GM18858 (cell line): ENCODE measurements at regions not wholly inside any gene's neighbourhood (a gene's known extent, or its start where the extent isn't known, plus 50 kb on each side); places are given as distances from the start of the nearest gene placed in this dataset.
"Not testable (repeated sequence)": the region's sequence is repeated elsewhere in the genome, so short reads cannot be mapped to it uniquely, and the experiment has no call there.

Experiments used
- ATAC-seq: cut with Tn5 transposase; IDR thresholded peaks from one replicate; pipeline ENCODE4 v1.9.1; 2021; ENCODE audit not compliant: unreplicated experiment

DNA sequence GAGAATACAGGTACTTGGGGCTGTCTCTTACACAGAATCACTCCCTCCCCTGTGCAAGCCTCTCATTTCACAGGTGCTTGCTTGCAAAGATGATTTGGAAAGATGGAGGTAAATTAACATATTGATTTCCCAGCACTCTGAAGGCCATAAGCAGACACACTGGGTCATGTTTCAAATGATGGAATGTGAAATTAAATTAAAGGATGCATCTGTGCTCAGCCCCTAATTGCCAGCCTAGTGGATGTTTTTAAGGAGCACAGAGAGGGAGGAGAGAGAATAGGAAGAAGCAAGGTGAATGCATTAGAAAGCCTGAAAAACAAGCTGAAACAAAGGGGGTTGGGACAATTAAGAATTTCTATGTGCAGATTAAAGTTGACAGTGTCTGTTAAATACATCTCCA is 96.1 kb upstream of the GRIP1 start:
- ATAC-seq: no peak

DNA sequence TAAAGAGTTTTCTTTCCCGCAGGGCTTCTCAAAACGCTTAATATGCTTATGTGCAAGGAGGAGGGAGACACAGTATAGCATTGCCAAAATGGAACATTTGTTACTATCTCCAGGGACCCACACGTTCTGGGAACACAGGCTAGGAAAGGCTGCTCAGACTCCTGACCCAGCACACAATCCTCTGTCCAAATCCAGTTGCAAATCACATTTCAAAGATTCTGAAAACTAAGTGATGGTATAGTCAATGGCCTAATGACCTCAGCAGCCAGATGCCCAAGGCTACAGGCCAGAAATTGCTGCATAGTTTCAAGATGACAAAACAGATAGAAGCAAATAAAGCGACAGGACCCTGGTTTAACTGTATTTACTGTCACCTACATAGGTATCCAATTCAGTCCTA is 97.0 kb upstream of the GRIP1 start:
- ATAC-seq: no peak

DNA sequence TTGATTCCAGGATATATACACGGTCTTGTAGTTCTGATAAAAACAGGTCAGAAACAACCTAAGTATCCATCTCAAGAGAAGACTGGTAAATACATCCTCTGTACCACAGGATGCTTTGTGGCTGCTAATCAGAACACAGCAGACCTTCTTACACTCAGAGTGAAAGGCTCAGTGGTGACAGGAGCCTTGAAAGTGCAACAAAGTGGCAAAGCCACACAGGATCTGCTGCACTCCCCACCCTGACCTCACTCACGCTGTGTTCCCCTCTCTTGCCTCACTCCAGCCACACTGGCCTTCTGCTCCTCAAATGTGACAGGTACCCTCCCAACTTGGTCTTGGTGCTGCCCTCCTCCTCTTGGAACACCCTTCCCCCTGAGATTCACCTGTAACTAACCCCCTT is 98.1 kb upstream of the GRIP1 start:
- ATAC-seq: peak; percentile 98

DNA sequence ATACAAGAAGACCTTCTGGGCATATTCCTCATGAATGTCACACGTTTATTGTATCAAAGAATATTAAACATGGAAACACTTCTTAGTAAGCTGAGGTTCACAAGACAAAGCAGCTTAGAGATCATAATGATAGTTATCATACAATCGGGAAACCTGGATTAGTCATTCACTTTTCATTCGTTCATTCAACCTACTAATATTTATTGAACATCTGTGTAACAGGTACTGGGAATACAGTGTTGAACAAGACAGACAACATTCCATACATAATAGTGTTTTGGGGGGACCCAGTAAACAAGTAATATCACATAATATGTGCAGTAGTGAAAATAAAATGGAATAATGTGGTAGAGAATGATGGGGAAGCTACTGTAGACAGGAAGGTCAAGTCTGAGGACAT is 100.6 kb upstream of the GRIP1 start:
- no peak for ATAC-seq

DNA sequence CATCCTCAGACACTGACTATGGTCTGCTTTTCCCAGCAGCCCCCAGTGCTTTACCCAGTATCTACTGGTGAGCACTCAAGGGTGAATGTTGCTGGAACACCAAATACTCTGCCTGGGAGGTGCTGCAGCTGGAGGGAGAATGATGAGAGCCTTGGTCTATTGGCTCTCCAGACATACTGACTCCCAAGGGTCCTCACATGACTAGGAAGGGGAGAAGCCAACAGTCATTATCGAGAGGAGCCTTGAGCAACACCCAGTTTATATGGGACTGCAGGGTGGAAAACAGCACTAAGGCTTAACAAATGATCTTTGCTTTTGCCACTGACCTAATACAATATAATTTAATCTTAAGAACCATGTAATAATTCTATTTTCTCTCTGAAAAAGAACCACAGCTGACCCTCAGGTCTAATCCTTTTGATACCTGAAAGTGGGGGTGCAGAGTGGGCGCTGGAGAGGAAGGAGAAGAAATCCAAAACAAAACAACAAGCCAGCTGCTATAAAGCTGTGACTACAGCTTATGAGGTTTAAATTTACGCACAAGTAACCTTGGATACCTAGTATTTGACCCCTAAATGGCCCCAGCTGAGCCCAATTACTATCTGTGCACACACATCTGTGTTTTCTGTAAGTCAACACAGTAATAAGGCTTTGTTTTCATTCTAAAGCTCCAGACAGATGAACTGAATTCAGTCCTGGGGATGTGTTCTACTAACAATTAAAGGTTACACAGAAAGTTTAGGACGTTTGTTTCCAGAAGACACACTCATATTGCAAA is 107.8 kb upstream of the GRIP1 start:
- ATAC-seq: no peak

DNA sequence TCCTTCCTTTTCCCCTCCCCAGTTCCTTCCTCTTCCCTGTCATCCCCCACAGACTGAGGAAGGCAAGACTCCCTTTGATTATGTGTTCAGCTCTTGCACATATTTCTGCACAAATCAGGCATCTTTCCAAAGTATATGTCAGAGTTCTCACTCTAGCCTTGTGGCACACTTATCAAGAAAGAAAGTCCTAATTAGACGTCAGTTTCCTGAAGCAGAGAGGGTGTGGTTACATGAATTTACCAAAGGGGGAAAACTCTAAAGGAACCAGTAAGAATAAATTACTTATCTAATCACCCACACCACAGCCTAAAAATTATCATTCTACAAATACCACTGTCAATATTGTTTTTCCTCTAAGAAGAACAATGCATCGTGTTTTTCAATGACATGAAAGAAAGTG is 120.7 kb upstream of the GRIP1 start:
- ATAC-seq: no peak

DNA sequence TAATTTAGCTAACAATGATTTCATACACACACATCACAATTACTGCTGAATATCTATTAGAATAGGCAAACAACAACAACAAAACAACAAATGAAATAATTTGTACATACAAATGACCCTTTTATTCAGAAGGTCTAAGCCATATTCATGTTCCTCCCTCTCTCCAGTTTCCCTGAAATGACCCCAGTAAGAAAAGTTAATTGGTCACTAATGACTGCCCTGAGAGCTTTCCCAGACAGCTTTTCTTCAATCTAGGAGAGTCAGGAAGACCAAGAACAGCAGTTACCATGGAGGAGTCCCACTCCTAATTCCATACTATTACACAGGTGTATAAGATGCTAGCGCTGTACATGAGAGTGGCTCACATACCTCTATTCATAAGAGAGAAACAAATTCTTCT is 121.2 kb upstream of the GRIP1 start:
- ATAC-seq: no peak

DNA sequence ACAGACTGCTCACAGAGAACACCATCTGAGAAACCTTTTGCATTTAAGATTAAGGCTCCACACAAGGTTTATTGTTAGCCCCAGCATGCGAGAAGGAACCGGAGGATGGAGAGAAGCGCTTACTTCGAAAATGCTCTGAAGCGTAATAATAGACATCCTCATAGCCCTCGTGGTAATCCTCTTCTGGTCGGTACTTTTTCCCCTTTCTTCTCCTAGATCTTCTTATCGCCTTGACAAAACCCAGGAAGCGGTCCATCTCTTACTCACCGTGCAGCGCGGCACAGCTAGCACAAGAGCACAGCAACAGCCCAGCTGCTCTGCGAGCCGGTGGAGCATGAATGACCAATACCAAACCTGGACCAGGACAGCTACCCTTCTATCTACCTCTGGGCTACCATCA is 125.1 kb upstream of the GRIP1 start:
- no peak for ATAC-seq

DNA sequence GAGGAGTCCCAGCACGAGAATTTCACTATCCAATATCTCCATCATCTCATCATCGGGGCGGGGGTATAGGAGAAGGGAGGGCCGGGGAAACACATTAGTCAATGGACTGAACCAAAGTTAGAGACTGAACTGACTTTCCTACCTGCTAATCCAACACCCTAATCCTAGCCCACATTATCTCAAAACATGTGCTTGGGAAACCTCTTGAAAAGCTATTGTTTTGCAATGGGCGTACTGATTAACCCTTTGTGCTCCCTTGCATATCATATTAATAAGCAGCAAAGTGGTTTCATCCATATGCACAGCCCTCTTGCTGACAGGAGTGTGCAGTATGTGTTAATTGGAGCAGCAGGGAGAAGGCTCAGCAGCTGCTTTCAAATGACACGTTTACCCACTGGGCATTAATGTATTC is 125.7 kb upstream of the GRIP1 start:
- ATAC-seq: no peak

DNA sequence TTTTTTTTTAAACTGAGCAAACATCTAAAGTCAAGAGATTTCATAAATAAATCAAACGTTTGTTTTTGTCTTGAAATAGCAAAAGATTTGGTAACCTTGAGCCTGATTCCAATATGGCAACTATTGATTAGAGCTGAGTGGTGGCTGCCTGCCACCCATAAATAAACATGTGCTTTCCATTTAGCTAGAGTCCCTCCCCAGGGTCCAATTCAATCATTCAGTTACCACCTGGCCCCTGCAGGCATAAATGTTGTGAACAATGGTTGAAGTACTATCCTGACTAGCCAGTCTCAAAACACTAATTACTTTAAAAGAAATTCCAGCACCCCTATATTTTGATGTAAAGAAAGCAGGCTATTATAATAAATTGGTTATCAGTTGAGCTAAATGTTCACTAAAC is 129.7 kb upstream of the GRIP1 start:
- no peak for ATAC-seq

DNA sequence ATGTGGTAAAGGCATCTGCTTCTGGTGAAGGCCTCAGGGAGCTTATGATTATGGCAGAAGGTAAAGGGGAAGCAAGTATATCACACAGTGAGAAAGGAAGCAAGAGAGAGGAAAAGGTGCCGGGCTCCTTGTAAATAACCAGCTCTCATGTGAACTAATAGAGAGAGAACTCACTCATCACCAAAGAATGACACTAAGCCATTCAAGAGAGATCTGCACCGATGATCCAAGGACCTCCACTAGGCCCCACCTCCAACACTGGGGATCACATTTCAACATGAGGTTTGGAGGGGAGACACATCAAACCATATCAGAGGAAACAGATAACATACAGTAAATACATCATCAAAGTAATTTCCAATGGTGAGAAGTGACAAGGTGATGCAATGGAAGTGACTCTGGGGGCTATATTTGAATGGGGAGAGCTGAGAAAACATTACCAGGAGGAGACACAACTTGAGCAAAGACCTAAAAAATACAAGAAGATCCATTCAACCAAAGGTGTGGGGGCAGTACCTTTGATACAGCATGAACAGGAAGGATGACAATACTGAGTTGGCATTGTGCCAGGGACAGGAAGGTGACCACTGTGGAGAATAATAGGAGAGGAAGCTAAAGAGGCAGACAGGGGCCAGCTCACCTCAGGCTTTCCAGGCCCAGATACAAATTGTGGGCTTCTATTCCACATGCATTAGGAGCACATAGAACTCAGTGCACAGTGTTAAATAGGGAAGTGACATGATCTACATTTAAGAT is 134.4 kb upstream of the GRIP1 start:
- ATAC-seq: no peak

DNA sequence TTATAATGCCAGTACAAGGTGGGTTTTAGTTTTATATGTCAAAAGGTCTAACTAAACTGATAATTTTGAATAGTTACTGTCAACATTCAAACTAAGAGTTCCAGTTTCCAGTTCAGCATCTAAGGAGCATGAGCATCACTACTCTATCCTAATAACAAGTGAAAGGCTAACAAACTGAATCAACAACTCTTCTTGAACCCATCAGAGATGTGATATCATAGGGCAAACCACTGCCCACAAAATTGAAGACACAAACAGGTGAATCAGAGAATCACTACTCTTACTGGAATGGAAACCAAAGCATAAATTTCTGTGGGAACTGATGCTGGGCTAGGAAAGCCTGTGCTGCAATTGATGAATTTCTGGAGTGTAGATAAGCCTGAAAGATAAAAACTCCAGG is 140.7 kb upstream of the GRIP1 start:
- no peak for ATAC-seq

DNA sequence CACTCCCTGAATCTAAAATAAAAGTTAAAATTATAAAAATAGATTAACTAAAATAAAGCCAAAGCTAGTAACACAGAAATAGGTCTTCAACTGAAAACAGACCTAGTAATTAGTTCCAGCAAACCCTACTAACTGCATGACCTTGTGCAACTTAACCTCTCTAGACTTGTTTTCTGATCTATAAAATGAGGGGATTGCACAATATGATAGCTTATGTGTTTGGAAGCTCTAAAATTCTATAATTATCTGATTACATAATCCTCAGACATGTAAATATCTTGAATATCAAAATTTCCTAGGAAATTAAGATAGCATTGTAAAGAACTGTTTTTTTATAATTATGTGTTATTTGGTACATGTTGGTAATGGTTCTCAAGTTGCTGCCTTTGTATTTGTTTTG is 144.1 kb upstream of the GRIP1 start:
- ATAC-seq: no peak

DNA sequence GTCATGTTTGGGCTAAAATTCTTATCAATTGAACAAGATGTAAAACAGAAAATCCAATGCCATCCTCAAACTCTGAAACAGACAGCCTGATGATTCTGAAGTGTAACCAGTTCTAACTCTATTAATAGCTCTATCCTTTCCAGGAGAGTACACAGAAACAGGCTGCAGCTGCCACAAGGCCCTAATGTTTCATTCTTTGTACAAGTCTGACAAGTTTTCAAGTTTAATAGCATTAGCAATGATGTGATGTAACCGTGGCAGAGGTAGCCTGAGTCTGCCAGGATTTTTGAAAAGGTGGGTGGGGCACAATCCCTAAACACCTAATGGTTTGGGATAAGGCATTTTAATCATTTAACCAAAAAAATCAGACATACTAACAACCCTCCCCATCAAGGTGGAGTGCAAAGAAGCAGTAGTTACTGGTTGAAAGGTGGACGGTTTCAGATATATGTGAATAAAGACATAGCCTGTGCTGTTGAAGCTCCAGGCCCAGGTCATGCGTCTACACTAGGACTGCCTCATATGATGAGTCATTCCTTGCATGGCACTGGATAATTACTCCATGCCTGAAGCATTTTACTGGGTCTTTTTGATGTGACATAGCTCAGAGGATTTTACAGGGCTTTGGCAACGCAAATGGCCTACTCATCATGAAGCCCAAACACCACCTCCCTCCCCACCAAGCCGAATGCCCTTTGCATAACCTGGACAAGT is 145.1 kb upstream of the GRIP1 start:
- no peak for ATAC-seq

DNA sequence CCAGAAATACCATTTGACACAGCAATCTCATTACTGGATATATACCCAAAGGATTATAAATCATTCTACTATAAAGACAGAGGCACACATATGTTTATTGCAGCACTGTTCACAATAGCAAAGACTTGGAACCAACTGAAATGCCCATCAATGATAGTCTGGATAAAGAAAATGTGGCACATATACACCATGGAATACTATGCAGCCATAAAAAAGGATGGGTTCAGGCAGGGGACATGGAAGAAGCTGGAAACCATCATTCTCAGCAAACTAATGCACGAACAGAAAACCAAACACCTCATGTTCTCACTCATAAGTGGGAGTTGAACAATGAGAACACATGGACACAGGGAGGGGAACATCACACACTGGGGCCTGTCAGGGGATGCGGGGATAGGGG is 147.0 kb upstream of the GRIP1 start:
- not testable (repeated sequence) for ATAC-seq

DNA sequence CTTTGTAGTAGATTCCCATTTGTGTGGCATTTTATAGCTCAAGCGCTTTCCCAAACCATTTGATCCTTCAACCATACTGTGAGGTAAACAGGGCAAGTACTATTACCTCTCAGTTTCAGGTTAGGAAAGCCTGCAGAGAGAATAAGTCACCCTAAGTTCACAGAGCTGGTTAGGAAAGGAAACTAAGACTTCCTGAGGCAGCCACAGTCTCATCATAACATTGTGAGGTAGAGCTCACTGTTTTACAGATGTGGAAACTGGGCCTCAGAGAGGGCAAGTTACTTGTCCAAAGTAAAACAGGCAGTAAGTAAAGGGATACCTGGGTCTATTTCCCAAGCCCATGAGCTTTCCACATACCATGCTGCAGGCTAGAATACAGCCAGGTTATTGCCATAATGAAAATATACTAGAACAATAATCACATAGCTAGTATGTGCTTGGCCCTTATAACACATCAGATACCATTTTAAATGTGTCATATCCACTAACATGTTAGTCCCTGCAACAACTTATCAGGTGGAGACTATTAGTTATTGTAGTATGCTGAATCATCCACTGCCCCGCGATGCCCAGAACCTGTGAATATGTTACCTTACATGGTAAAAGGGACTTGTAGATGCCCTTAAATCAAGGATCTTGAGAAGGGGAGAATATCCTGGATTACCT is 150.9 kb upstream of the GRIP1 start:
- ATAC-seq: no peak

DNA sequence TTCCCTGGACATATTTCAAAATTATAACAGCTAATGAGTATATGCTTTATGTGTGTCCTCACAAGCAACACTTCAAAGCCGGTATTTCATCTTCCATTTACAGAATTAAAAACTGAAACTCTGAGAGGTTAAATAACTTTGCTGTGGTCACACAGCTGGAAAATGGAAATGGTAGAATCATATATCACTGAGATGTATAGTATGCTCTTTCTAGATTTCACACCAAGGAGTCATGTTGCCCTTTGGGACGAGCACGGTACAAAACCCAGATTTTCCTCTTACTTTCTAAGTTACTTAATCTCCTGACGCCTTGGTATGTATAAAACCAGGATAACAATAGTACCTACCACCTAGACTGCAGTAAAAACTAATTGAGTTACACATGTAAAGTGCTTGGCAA is 152.6 kb upstream of the GRIP1 start:
- ATAC-seq: no peak

DNA sequence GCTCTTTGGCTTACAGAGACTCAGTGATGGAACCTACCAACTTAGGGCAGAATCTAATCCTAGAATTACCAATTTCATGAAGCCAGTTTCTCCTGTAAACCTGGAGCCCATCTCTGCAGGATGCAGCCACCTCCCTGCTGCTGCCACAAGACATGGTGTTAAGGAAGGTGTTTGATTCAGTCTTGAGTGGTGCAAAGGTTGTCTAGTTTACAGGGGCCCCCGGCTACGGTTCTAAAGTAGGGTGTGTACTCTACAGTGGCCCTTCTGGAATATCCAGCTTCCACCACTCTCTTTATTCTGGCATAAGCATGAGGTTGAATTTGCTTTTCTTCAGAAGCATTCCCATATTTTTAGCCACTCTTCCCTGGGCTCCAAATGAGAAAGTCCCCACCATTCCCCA is 154.1 kb upstream of the GRIP1 start:
- ATAC-seq: no peak

DNA sequence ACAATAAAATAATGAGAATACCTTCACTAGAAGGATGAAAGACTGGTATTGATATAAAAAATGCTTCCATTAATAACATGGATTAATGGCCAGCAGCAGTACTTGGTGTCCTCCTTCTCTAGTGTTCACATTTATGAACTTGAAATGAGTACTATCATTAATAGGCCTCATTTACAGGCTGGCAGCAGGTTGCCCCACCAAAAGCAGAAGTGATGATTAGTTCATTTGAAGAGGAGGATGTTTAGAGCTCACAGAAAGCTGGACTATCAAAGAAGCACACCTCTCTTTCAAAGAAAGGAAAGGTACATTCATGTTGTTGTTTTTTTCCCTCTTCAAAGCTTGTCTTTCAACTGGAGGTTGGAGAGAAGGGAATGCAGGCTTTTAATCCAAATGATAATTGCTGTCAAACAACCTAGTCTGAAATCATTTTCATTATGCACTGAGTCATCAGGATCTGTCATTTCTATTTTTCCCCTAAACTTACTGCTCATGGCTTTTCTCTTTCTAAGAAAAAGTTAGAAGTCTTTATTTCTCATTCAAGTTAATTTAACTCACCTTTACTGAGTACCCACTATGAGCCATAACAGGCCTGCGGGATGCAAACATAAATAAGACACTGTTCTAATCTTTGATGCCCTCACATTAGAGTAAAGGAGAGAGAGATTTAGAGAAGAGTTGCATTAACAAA is 157.9 kb upstream of the GRIP1 start:
- no peak for ATAC-seq

DNA sequence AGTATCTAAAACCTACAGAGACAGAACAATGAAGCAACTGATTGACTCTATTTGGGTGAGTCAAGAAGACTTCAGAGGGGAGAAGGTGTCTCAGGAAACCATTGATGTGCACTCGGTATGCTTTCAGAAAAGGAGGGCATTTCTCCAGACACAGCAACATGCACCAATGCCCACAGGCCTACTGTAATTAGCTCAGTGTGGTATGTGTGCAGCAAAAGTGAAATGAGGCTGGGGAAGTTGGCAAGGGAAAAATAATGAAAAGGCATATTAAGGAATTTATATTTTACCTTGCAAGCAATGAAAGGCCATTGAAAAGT is 158.4 kb upstream of the GRIP1 start:
- ATAC-seq: no peak

DNA sequence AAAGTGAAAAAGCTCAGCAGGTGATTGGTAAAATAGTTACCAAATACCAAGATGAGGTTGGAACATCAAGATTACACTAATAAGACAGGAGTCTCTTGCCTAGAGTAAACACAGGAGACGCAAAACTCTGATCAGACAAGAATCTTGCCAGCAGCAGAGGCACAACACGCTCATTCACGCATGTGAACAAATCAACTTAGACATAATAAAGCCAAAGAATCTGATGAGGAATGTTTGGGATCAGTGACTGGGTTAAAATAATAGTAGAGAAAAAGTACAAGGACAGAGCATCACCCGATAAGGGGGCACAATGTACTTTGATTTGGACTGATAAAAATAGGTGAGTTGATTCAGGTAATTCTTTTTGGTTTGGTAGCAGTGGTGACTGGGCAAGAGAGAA is 159.5 kb upstream of the GRIP1 start:
- no peak for ATAC-seq
